ENCODE measurements at regions not wholly inside any gene's neighbourhood (a gene's known extent, or its start where the extent isn't known, plus 50 kb on each side); places are given as distances from the start of the nearest gene placed in this dataset.

DNA sequence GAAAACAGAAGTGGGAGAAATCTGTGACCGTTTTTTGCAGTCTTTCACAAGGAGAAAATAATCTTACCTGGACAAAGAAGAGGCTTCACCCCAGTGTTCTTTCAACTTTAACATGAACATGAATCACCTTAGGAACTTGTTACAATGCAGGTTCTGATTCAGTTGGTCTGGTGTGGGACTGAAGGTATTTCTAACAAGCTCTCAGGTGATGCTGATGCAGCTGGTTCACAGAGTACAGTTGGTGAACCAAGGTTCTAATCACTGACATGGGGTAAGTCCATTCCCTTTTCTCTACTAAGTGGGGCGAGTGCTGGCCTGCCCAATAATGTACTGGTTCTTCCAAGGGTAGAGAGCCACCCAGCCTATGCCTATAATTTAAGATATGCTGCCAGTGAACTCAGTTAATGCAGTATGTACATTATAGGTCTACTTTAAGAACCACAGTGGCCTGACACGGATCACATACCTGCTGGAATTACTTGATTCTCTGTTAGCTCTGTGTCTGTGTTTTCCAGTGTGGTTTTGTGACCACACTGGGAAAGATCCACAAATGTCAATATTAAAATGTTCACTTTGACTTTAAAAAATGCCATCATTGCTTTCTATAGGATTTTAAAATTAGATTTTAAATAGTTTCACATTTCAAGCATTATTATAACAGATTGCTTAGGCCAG, 304.1 kb downstream of the ZNF621 start:
- Histone ChIP-seq H3K9me3 (ENCODE audit: control insufficient read depth, low read depth, low read length) (no peaks in the 10 kb centered on the region), H3K4me1 (ENCODE audit: insufficient read depth, low read length) (no peaks in the 10 kb centered on the region), H4K20me1 (ENCODE audit: control insufficient read depth, insufficient read depth, insufficient read length) (no peaks in the 10 kb centered on the region), H4K91ac (ENCODE audit: insufficient read length, low read depth, low read length) (no peak overlapping the region), H2BK20ac (ENCODE audit: low read depth, low read length, poor library complexity, severe bottlenecking) (no peak overlapping the region), H3K27me3 (ENCODE audit: insufficient read depth, low read length) (no peaks in the 10 kb centered on the region), H3K23me2 (ENCODE audit: insufficient read length, low read depth, low read length, poor library complexity, severe bottlenecking) (no peaks in the 10 kb centered on the region), H3T11ph (ENCODE audit: low read length) (no peak overlapping the region), H2BK15ac (ENCODE audit: low read depth, low read length) (no peak overlapping the region), H3K23ac (ENCODE audit: insufficient read length, low read depth, low read length) (no peak overlapping the region), H3K18ac (ENCODE audit: insufficient read length, low read depth, low read length) (no peak overlapping the region), H4K8ac (replicated peaks; ENCODE audit: insufficient read length, low read depth, low read length) (no peak overlapping the region), H3K14ac (ENCODE audit: insufficient read depth, low read length) (no peak overlapping the region), H4K5ac (ENCODE audit: insufficient read length, low read depth, low read length) (no peak overlapping the region), H3K79me2 (ENCODE audit: insufficient read depth, low read length) (no peaks in the 10 kb centered on the region), H2AK5ac (ENCODE audit: insufficient read length, low read length) (no peak overlapping the region), H2AFZ (ENCODE audit: low read length) (no peak overlapping the region), H2BK12ac (ENCODE audit: insufficient read length, low read depth, low read length) (no peak overlapping the region), H2BK5ac (ENCODE audit: insufficient read length, low read length) (no peak overlapping the region), H2BK120ac (ENCODE audit: low read depth, low read length, poor library complexity, severe bottlenecking) (no peak overlapping the region), H3K27ac (ENCODE audit: insufficient read length, low read depth, low read length) (no peak overlapping the region), H3K79me1 (ENCODE audit: insufficient read depth, low read depth, low read length, poor library complexity, severe bottlenecking) (no peaks in the 10 kb centered on the region), H3K9ac (ENCODE audit: extremely low read depth, insufficient read length, low read length) (no peak overlapping the region), H3K4me2 (ENCODE audit: insufficient read depth, insufficient read length, low read length) (no peak overlapping the region), H3K4ac (ENCODE audit: low read depth, low read length) (no peak overlapping the region), H3K56ac (ENCODE audit: insufficient read length, low read depth, low read length) (no peak overlapping the region)
- H3K36me3 Mint-ChIP-seq (ENCODE audit: insufficient read depth in 1 of 3, low read depth in 3 of 3): no peaks in the 10 kb centered on the region
- no peaks in the 10 kb centered on the region; a peak in 1 of 5 replicates for H3K9me3 Mint-ChIP-seq
- H3K27me3 Mint-ChIP-seq (ENCODE audit: low read depth): no peaks in the 10 kb centered on the region; the same call in 1 of the 2 replicates
- WGBS (ENCODE audit: extremely low coverage, insufficient read length, low lambda C conversion rate): no CpG with 5 or more reads among the region's 3 CpGs
- no peaks in the 10 kb centered on the region for H3K4me1 Mint-ChIP-seq
- no peak for DNase-seq
- H3K27ac Mint-ChIP-seq: no peak overlapping the region
- TF ChIP-seq, protein P1, sequence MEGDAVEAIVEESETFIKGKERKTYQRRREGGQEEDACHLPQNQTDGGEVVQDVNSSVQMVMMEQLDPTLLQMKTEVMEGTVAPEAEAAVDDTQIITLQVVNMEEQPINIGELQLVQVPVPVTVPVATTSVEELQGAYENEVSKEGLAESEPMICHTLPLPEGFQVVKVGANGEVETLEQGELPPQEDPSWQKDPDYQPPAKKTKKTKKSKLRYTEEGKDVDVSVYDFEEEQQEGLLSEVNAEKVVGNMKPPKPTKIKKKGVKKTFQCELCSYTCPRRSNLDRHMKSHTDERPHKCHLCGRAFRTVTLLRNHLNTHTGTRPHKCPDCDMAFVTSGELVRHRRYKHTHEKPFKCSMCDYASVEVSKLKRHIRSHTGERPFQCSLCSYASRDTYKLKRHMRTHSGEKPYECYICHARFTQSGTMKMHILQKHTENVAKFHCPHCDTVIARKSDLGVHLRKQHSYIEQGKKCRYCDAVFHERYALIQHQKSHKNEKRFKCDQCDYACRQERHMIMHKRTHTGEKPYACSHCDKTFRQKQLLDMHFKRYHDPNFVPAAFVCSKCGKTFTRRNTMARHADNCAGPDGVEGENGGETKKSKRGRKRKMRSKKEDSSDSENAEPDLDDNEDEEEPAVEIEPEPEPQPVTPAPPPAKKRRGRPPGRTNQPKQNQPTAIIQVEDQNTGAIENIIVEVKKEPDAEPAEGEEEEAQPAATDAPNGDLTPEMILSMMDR (conservative IDR thresholded peaks at IDR 0.05): no peak
- no peak overlapping the region for H3K4me3 Mint-ChIP-seq

Measured in H9 (cell line).